ENCODE measurements at regions not wholly inside any gene's neighbourhood (a gene's known extent, or its start where the extent isn't known, plus 50 kb on each side); places are given as distances from the start of the nearest gene placed in this dataset.

GRCh38 chr6:156024339-156024738, 568.7 kb upstream of the NOX3 start:
- H2BK5ac ChIP-seq (ENCODE audit: low read depth, low read length, poor library complexity, severe bottlenecking), result no peak overlapping the region
- no peak overlapping the region for H3K18ac ChIP-seq (ENCODE audit: low read depth, low read length)
- DNase-seq, result no peak
- no peak overlapping the region for H3K4me2 ChIP-seq (ENCODE audit: low read depth, low read length)
- no peak overlapping the region for H2BK15ac ChIP-seq (ENCODE audit: low read depth, low read length)
- H3K79me1 ChIP-seq (ENCODE audit: low read depth in 1 of 2, low read length in 2 of 2), result no peaks in the 10 kb centered on the region
- no CpG with 5 or more reads among the region's 5 CpGs for WGBS, 2 experiments (ENCODE audit: extremely low coverage in 2 of 2, insufficient read length in 1 of 2)
- BruUV-seq (replicated peaks), result no TSS peak
- H3K4ac ChIP-seq (ENCODE audit: low read depth, low read length), result no peak overlapping the region
- H2AFZ ChIP-seq (replicated peaks; ENCODE audit: low read length, poor library complexity), result no peak overlapping the region
- H4K91ac ChIP-seq (ENCODE audit: insufficient read depth, low read depth, low read length), result no peak overlapping the region
- H3K36me3 ChIP-seq (ENCODE audit: control insufficient read depth, insufficient read depth, low read length), result no peaks in the 10 kb centered on the region
- in situ Hi-C loops (cut with MboI; ENCODE audit: low sequenced_read_pairs), result no loop called here
- no peak overlapping the region for H3K9ac ChIP-seq (ENCODE audit: low read depth, low read length)
- H3K56ac ChIP-seq (ENCODE audit: extremely low read depth, insufficient read depth, low read length), result no peak overlapping the region
- no peak overlapping the region for H3K23ac ChIP-seq (ENCODE audit: low read depth, low read length)
- intact Hi-C loops (cut with micrococcal nuclease), result no loop called here
- no peak for ATAC-seq (ENCODE audit: low read depth)
- H2BK20ac ChIP-seq (ENCODE audit: low read depth, low read length), result no peak overlapping the region
- H3K9me1 ChIP-seq (ENCODE audit: insufficient read depth, low read length), result peaks cover 2% of the 10 kb centered on the region; the same call in 1 of the 2 replicates
- H2AK5ac ChIP-seq (ENCODE audit: low read depth, low read length), result no peak overlapping the region
- H3K14ac ChIP-seq (replicated peaks; ENCODE audit: low read depth, low read length), result no peak overlapping the region
- CTCF ChIA-PET, result no interaction called here
- no peak overlapping the region for H3K4me3 ChIP-seq (ENCODE audit: insufficient read depth, low read depth, low read length)
- dilution Hi-C loops (cut with HindIII; ENCODE audit: low sequenced_read_pairs, unreplicated experiment), result no loop called here
- no peak overlapping the region for H2BK120ac ChIP-seq (ENCODE audit: low read depth, low read length)
- H3K27me3 ChIP-seq (ENCODE audit: control insufficient read depth, insufficient read depth, low read length), result no peaks in the 10 kb centered on the region
- H4K20me1 ChIP-seq (ENCODE audit: insufficient read depth, low read length), result no peaks in the 10 kb centered on the region
- TF ChIP-seq NFE2L2 (IDR thresholded peaks at IDR 0.05; ENCODE audit: low read depth, low read length) (no peak), CTCF (conservative IDR thresholded peaks at IDR 0.05; ENCODE audit: low read depth, low read length) (no peak)
- H3K4me1 ChIP-seq (ENCODE audit: control insufficient read depth, insufficient read depth, low read length), result peaks cover 10% of the 10 kb centered on the region
- H3K27ac ChIP-seq (ENCODE audit: insufficient read depth, low read length), result no peak overlapping the region
- H4K8ac ChIP-seq (ENCODE audit: low read depth in 2 of 2, low read length in 2 of 2), result no peak overlapping the region
- peaks cover 8% of the 10 kb centered on the region for H3K9me3 ChIP-seq (ENCODE audit: control insufficient read depth, insufficient read depth, low read length)
- H4K5ac ChIP-seq (ENCODE audit: low read depth, low read length), result no peak overlapping the region
- no peak overlapping the region for H2AK9ac ChIP-seq (replicated peaks; ENCODE audit: low read depth, low read length, poor library complexity)
- POLR2A ChIA-PET (ENCODE audit: unreplicated experiment), result no interaction called here
